GM21619 (cell line): ENCODE measurements at regions not wholly inside any gene's neighbourhood (a gene's known extent, or its start where the extent isn't known, plus 50 kb on each side); places are given as distances from the start of the nearest gene placed in this dataset.

Experiments used
- ATAC-seq: cut with Tn5 transposase; IDR thresholded peaks from one replicate; pipeline ENCODE4 v1.9.1; 2021; ENCODE audit not compliant: unreplicated experiment

DNA sequence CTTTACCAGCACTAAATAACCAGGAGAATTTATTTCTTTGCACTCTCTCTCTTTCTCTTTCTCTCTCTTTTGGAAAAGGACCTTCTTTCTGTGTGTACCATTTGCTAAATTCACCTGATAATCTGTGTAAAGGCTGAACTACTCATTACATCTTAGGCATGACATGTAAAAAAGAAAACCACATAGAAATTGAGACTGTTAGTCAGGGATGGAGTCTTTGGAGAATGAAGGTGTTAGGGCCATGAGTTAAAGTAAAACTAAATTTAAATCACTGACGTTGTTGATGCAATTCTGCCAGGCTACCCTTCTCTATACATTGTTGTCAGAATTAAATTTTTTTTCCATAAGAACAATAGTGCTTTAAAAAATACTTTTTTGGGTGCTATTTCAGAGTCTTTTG, 263.3 kb downstream of the PTEN start:
- no peak for ATAC-seq

DNA sequence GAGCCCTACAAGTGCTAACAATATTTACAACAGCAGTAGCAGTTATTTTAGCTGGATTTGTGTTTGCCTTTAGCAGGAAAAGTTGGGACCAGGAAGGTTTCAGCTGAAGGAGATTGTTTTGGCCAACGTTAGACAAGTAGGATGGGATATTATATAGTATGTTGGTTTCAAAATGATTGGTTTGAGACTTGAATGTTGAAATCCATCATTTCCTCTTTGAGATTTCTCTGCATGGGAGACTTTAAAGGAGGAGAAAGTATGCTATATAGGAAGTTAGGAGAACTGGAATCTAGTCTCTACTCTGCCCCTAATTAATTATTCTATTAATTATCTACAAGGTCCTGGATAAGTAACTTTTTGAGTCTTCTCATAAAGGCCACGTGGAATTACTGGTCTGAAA, 263.8 kb downstream of the PTEN start:
- ATAC-seq = no peak

DNA sequence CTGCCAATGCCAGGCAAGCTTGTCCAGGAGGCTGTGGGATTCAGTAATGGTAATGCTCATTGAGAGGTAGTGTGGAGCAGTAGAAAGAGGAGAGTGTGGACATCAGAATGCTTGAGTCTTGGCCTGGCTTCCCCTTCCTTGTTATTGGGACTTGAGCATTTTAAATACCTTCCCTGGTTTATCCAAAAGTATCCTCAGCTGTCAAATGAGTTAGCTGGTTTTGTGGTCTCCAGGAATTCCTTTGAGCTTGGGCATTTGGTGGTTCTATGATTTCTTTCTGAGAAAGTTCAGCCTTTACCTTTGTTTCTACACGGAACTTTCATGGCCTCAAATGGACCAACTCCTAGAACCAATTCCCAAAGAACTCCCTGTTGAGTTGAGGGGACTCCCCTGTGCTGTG, 264.3 kb downstream of the PTEN start:
- no peak for ATAC-seq

DNA sequence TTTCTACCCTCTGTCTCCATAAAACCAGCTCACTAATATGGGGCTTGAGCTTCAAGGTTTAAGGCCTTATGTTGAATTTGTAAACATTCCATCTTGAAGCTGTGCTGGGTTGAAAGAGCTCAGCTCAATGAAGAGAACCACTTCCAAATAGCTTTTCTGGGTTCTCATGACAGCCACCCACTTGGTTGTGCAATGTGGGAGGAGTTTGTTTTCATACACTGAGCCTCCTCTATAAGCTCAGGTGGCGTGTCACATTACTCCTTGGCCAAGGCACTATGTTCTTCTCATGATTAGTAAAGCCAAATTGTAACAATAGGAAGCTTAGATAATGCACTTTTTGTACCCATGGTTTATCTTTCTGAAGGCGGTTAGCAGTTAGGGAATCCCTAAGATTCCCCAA, 265.6 kb downstream of the PTEN start:
- no peak for ATAC-seq

DNA sequence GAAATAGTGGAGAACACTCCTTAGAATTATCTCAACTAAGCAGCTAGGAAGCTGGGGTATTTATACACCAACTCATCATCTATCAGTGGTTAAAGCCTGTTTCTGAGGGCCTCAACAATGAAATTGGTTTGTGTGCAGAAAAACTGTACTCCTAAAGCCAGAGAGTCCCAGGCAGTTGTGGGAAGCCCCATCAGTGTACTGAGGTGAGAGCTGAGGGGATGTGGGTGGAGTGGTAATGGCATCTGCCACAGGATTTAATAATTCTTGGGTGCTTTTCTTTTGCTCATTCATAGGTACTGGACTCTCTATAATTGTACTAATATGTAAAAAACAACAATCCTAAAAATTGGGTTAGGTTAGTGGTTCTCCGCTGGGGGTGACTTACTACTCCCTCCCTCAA, 267.5 kb downstream of the PTEN start:
- no peak for ATAC-seq

DNA sequence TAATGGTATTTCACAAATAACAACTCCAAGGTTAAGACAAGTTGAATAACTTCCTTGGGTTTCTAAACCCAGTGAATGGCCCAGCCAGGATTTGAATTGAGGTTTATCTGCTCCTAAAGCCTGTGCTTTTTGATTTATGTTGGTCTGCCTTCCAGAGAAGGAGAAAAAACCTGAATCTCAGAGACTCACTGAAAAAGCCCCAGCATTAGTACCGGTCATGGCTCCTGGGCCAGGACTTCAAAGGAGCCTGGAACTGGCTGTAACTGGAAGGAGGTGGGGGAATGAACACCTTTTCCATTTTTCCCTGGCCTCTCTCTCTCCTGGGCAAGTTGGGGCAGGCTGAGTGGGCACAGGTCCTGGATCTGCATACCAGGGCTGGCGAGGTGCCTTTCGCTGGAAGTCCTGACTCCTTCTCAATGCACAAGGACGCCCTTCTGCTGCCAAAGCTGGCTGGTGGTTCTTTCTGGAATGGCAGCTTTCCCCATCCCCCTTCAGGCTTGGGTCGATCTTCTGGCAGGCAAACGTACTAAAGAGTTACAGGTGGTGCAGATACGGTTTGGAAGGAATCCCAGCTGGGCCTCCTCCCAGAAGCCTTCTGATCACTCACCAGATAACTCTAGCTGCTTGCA, 268.2 kb downstream of the PTEN start:
- no peak for ATAC-seq

DNA sequence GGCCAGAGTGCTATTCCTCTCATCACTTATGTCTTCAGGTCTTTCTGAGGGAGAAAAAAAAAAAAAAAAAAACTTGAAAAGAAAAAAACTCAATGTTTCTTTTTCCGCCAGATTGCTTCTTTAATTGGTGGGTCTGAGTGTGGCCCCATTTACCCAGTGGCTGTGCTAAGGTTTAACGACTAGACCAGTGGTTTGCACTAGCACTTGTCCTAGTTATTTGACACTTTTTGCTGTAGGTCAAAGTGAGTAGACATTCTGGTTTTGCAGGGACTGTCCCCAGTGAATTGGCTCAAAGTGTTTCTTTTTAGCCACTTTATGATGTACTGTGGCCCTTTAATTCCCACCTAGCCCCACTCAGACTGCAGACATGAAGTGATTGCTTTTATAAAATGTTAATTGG, 273.3 kb downstream of the PTEN start:
- no peak for ATAC-seq

DNA sequence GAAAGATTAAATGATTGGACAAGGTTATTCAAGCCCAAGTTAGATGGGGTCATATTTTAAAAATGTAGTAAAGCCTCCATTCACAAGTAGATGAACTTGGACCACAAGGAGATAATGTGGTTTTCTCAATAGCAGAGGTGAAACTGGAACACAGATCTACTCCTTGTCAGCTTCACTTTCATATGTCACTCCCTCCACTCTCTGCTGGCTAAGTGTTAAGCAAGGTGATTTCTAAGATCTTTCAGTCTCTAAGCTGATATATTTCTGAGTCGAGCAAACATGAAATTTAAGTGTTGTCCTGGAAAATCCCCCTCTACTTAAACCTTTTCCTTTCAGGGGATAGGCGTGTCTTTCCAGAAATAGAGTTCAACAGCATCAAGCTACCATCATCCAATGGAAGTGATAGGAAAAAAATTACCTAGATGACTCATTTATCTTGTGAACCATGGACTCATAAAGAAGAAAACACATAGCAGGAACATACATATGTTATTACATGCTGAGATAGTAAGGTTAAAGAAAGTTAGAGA, 275.0 kb downstream of the PTEN start:
- peak; percentile 88 for ATAC-seq

DNA sequence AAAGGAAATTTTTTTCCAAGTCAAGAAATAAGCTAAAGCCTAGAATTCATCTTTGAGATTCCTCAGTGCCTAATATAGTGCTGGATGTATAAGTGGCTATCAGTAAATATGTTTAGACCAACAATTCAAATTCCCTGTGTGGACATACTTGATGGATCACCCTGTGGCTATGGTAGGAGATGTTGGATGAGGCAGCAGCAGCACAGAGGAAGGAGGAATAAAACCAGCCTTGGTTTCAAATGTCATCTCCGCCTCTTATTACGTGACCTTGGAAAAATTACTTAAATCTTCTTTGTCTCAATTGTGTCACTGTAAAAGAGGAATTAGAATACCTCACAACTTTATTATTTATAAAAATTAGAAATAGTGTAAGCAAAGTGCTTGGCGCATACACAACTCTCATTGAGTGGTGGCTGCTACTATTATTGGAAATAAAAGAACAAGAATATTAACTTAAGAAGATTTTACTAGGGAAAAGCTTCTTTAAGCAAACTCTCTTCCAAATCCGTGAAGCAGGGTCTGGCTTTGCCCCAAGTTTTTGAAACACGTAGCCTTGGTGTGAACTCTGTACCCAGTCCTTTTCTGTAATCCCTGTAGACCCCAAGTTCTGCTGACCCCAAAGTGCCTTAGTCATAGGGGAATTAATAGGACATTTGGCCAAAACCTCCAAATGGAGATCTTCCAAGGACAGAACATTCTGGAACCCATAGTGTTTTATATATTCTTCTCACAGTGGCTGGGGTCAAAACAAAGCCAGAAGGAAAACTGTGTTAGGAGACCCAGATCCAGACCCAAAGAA, 283.8 kb downstream of the PTEN start:
- ATAC-seq = no peak

DNA sequence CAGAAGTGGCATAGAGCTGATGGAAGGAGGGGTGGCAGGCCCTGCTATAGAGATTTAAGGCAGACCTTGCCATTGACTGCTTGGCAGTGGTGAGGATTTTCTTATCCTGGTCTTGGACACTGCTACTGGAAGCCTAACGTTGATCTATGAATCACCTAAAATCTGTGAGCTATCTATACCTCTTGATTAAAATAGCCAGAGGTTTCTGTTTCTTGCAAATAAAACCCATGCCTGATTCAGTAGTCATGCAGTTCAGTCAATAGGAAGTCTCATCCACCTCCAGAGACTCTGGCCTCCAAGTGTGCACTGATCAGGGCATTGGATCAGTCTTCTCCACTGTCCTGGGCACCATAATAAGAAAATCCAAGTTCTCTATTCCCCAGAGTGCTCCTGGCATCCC, 286.5 kb downstream of the PTEN start:
- no peak for ATAC-seq

DNA sequence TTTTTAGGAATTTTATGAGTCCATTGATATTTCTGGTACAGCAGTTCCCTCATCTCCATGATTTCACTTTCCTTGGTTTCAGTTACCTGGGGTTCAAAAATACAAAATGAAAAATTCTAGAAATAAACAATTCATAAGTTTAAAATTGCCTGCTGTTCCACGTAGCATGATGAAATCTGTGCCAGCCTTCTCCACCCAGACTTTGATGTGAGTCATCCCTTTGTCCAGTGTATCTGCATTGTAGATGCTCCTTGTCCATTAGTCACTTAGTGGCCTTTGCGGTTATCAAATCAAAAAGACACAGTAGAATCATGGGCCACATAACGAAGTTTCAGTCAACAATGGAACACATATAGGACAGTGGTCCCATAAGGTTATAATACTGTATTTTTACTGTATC, 286.9 kb downstream of the PTEN start:
- ATAC-seq = no peak

DNA sequence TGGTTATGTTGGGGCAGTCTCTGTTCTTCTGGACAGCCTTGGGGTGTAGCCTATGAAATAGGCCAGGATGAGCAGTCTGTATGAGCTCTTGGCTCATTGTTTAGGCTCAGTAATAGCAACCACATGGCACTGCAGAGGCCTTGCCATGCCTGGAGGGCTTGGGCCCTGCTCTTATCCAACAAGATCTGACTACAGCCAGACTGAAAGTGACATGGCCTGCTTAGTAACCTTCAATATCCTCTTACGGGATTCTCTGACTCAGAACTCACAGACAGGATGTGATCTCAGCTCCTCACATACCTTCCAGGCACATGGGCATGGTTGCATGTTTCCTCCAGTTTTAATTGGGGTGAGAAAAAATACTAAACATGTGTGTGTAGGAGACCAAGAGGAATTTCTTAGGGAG, 289.3 kb downstream of the PTEN start:
- peak; percentile 91 for ATAC-seq

DNA sequence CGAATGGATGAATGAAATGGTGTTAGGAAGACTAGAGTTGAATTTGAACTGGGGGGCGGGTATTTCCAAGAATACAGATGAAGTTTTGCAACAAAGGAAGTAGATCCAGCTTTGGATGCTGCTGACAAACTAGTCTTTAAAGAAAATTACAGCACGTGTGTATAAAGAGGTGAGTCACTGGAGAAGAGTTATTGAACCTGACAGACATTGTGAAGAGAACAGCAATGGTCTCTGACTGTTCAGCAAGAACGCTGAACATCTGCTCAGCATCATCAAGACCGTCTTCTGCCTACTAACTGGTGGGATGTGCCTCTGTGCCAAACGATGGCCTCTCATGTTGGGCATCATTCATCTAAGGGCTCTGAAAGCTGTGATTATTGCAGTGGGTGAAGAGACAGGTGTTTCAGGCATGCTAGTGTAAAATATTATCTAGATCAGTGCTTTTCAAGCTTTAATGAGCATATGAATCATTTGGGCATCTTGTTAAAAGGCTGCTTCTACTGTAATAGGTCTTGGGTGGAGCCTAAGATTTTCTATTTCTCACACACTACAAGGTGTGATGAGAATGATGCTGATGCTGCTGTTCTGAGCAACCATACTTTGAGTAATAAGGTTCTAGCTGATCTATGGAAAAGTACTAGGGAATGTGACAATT, 291.3 kb downstream of the PTEN start:
- ATAC-seq = no peak

DNA sequence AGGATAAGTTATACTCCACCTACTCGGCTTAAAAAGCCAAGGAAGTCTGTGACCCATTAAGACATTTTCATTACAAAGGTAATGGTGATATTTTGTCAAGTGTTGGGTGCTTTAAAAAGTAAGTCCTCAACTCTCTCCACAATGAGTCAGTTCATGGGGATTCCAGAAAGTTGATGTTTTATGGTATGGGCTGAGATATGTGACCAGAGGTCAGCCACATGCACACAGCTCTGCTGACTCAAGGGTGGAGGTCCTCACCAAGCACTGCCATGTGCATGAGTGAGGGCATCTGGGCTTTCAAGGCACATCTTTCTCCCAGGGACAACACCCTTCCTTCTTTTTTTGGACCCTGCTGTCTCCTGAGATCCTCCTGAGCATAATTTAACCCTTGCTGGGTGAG, 292.9 kb downstream of the PTEN start:
- ATAC-seq = no peak

DNA sequence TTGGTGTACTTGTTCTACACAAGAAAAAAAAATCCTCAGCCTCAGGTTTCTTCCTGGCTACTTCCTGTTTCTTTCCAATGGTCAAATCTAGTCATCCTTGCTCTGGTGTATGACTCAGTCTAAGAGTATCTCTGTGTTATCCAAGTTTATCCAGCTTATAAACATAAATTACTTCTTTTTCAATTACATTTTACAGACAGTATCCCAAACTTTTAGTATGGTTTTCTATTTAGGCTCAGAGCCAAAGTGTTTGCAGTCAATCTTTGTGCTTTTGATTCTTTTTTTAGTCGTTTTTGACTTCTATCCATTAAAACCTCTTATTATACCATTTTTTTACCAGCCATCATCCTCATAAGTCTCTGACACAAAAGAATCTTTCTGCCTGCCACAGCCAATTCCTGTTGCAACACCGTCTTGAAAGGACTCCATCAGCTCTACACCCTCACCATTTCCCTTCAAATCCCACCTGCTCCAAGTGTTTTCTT, 294.6 kb downstream of the PTEN start:
- ATAC-seq = no peak

DNA sequence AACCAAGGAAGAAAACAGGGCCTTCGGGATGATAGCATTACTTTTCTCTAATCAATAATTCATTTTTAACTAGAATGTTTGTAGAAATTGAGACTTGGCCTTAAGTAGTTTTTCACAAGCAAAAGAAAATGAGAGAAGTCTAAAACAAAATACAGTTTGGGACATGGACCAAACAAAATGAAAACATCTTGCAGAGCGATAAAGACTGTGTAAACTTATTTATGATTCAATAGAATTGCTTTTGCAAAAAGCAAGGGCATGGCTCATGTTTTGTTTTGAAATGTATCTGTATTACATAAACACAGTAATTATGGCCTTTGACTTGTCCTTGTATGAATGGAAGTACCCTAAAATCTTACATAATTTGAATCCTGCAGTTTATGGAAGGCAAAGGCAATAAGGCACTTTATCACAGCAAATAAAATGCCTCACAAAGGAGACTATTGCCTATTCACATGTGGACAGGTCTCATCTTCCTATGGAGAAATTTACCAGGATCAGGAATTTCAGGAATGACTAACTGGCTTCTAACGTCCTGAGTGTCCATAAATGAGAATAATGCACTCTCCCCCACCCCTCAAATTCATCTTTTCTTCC, 295.2 kb downstream of the PTEN start:
- no peak for ATAC-seq

DNA sequence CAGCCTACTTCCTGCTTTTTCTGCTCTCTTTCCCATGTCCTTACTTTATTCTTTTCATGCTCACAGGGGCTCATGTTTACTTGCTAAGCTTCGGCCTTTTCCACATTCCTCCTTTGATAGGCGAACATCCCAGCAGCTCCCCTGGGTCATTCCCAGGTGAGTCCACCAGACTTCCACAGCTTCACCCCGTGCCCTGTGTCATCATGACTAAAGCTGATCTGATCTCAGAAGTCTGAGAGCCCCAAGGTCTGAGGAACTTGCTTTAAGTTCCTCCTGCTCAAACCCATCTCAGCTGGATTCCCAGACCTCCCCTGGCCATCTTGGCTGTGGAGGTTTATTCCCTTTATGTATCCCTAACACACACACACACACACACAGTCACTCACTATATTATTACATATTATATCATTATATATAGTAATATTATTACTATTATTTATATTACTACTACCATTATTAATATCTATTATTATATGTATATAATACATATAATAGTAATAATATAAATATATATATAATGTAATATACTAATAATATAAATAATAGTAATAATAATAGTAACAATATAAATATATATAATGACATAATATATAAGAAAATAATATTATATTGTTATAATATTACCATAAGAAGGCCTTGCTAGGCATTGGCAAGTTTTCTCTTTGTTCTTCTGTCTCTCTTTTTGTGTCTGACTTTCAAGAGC, 295.9 kb downstream of the PTEN start:
- ATAC-seq = no peak

DNA sequence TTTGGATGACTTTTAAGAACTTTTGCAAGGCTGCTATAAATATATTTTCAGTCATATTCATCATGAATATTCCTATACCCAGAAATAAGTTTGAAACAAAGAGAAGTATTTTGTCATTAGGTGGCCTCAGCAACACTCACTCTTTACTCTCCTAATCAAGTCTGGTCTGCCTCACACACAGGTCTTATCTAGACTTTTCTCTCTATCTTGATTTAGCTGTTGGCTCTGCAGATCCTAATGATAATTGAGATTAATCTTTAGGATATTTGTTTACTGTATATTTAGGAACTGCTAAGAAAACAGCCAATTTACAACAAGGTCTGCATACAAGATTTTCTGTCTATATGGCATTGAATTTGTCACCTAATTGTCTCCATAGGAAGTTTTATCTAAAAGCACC, 297.6 kb downstream of the PTEN start:
- ATAC-seq = no peak

DNA sequence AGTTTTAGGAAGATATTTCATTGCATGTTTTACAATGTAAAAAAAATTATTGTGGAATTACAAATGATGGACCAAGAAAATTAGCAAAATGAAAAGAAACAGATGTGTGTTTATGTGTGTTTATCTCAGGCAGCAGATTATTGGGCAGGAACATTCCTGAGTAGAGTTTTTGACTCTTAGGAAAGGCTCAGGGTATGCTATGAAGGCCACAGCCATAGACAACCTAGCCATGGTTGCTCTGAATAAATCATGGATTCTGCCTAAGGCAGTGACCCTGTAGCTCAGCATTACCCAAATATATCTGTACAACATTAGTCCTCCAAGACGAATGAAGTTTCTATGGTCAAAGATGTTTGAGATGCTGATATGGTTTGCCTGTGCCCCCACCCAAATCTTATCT, 298.3 kb downstream of the PTEN start:
- no peak for ATAC-seq

DNA sequence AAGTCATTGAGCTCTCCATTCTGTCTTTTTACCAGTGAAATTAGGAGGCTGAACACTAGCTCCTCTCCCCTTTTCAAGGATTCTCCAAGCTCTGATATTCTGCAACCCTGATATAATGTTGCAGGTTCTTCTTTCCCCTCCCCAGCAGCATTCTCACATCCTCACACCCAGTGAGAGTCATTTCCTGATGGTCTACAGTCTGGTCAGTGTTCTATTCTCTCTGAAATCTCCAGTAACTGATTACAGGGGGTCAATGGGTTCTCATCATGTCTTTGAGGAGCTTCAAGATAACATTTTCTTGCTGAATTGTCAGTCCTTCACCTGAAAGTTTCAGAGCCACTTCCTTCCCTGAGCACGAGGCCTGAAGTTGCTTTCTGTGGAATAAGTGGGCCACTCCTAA, 299.4 kb downstream of the PTEN start:
- ATAC-seq = no peak

DNA sequence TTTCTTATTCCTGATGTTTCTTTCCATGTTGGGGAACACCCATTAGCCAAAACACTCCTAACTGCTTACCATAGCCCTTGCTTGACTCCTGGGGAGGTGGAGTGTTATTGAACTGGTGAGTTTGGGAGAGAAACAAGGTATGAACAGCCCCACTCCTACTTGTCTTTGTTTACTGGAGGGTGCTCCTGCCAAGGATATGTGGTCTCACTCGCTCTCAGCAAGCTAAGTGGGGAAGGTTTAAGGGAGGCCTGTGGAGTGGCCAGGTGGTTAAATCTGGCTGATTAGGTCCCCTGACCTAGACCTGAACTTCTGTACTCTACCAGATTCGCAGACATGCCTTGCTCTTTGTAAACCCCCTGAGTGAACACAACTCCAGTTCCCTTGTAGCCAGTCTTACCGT, 300.1 kb downstream of the PTEN start:
- ATAC-seq = no peak
